Pulmonary artery endothelial cell (primary cell): ENCODE measurements at regions not wholly inside any gene's neighbourhood (a gene's known extent, or its start where the extent isn't known, plus 50 kb on each side); places are given as distances from the start of the nearest gene placed in this dataset.
A peak's percentile ranks its signal among the peaks of the same experiment; 100 is the strongest.
"Not testable (repeated sequence)": the region's sequence is repeated elsewhere in the genome, so short reads cannot be mapped to it uniquely, and the experiment has no call there.

Source experiments
- DNase-seq: peaks from one replicate; pipeline ENCODE4 v3.0.0-alpha.2; 2011; ENCODE audit warnings: low read depth, low spot score

GRCh38 chr5:128722551-128722950 is 184.5 kb upstream of the FBN2 start:
- no peak for DNase-seq

GRCh38 chr5:128730021-128730420 is 192.0 kb upstream of the FBN2 start:
- DNase-seq = not testable (repeated sequence)

GRCh38 chr5:128735656-128736055 is 197.6 kb upstream of the FBN2 start:
- DNase-seq = not testable (repeated sequence)

- DNase-seq = no peak
Observed at GRCh38 chr5:128736553-128736952, 198.5 kb upstream of the FBN2 start.

GRCh38 chr5:128749136-128749898 is 211.3 kb upstream of the FBN2 start:
- no peak for DNase-seq

GRCh38 chr5:128750155-128750554 is 212.1 kb upstream of the FBN2 start:
- no peak for DNase-seq

- DNase-seq = no peak
Observed at GRCh38 chr5:128757196-128757959, 207.9 kb upstream of the SLC27A6 start.

- no peak for DNase-seq
Observed at GRCh38 chr5:128762661-128763306, 202.5 kb upstream of the SLC27A6 start.

- no peak for DNase-seq
Observed at GRCh38 chr5:128763321-128763720, 202.0 kb upstream of the SLC27A6 start.

- no peak for DNase-seq
Observed at GRCh38 chr5:128764601-128765310, 200.5 kb upstream of the SLC27A6 start.

GRCh38 chr5:128765448-128766061 is 199.7 kb upstream of the SLC27A6 start:
- DNase-seq = no peak

GRCh38 chr5:128766406-128766805 is 198.9 kb upstream of the SLC27A6 start:
- DNase-seq = no peak

GRCh38 chr5:128770907-128771306 is 194.4 kb upstream of the SLC27A6 start:
- no peak for DNase-seq

GRCh38 chr5:128772356-128772755 is 192.9 kb upstream of the SLC27A6 start:
- DNase-seq = no peak

GRCh38 chr5:128773378-128773777 is 191.9 kb upstream of the SLC27A6 start:
- DNase-seq = peak; percentile 13

- DNase-seq = no peak
Observed at GRCh38 chr5:128774605-128775004, 190.7 kb upstream of the SLC27A6 start.

- no peak for DNase-seq
Observed at GRCh38 chr5:128775558-128775957, 189.7 kb upstream of the SLC27A6 start.

GRCh38 chr5:128777052-128777451 is 188.2 kb upstream of the SLC27A6 start:
- no peak for DNase-seq

GRCh38 chr5:128778474-128778873 is 186.8 kb upstream of the SLC27A6 start:
- no peak for DNase-seq

GRCh38 chr5:128782446-128782845 is 182.8 kb upstream of the SLC27A6 start:
- DNase-seq = peak; percentile 70

- DNase-seq = no peak
Observed at GRCh38 chr5:128784726-128785125, 180.6 kb upstream of the SLC27A6 start.
